ENCODE measurements at regions not wholly inside any gene's neighbourhood (a gene's known extent, or its start where the extent isn't known, plus 50 kb on each side); places are given as distances from the start of the nearest gene placed in this dataset.

GRCh38 chr17:13967416-13967815 is 101.9 kb upstream of the COX10 start:
- TF ChIP-seq CTCF (IDR thresholded peaks at IDR 0.05; ENCODE audit: low read depth, low read length) (no peak), EZH2phosphoT487 (IDR thresholded peaks at IDR 0.05; ENCODE audit: low read depth) (no peak)
- no peaks in the 10 kb centered on the region for H3K36me3 ChIP-seq (replicated peaks; ENCODE audit: low read depth, low read length)
- H2AFZ ChIP-seq (ENCODE audit: low read depth, low read length) = no peak overlapping the region
- no peaks in the 10 kb centered on the region for H3K27me3 ChIP-seq (ENCODE audit: low read depth, low read length)
- H3K4me1 ChIP-seq (ENCODE audit: low read length) = no peaks in the 10 kb centered on the region
- H3K9ac ChIP-seq (ENCODE audit: low read length) = no peak overlapping the region
- no peaks in the 10 kb centered on the region for H3K79me2 ChIP-seq (ENCODE audit: low read length)
- H3K9me3 ChIP-seq (ENCODE audit: insufficient read depth, low read length) = no peaks in the 10 kb centered on the region
- H4K20me1 ChIP-seq (ENCODE audit: insufficient read depth, low read length) = no peaks in the 10 kb centered on the region
- H3K4me2 ChIP-seq (ENCODE audit: low read length) = no peak overlapping the region
- H3K4me3 ChIP-seq (ENCODE audit: low read length) = no peak overlapping the region
- no peak overlapping the region for H3K27ac ChIP-seq (ENCODE audit: low read length)

- Histone ChIP-seq H3K9ac (ENCODE audit: low read length) (no peak overlapping the region), H3K36me3 (replicated peaks; ENCODE audit: low read depth, low read length) (no peaks in the 10 kb centered on the region), H4K20me1 (ENCODE audit: insufficient read depth, low read length) (no peaks in the 10 kb centered on the region), H2AFZ (ENCODE audit: low read depth, low read length) (no peak overlapping the region), H3K27ac (ENCODE audit: low read length) (no peak overlapping the region), H3K4me3 (ENCODE audit: low read length) (no peak overlapping the region), H3K4me1 (ENCODE audit: low read length) (no peaks in the 10 kb centered on the region), H3K79me2 (ENCODE audit: low read length) (no peaks in the 10 kb centered on the region), H3K4me2 (ENCODE audit: low read length) (no peak overlapping the region), H3K27me3 (ENCODE audit: low read depth, low read length) (no peaks in the 10 kb centered on the region), H3K9me3 (ENCODE audit: insufficient read depth, low read length) (no peaks in the 10 kb centered on the region)
- no peak for TF ChIP-seq EZH2phosphoT487 (IDR thresholded peaks at IDR 0.05; ENCODE audit: low read depth)
- TF ChIP-seq CTCF (IDR thresholded peaks at IDR 0.05; ENCODE audit: low read depth, low read length) = no peak
Measured at GRCh38 chr17:13970531-13970930, 98.8 kb upstream of the COX10 start.

- Histone ChIP-seq H2AFZ (ENCODE audit: low read depth, low read length) (no peak overlapping the region), H3K27ac (ENCODE audit: low read length) (no peak overlapping the region), H3K4me2 (ENCODE audit: low read length) (no peak overlapping the region), H3K4me3 (ENCODE audit: low read length) (no peak overlapping the region), H3K27me3 (ENCODE audit: low read depth, low read length) (no peaks in the 10 kb centered on the region), H3K9me3 (ENCODE audit: insufficient read depth, low read length) (no peaks in the 10 kb centered on the region), H3K79me2 (ENCODE audit: low read length) (no peaks in the 10 kb centered on the region), H3K4me1 (ENCODE audit: low read length) (no peaks in the 10 kb centered on the region), H4K20me1 (ENCODE audit: insufficient read depth, low read length) (no peaks in the 10 kb centered on the region), H3K36me3 (replicated peaks; ENCODE audit: low read depth, low read length) (no peaks in the 10 kb centered on the region), H3K9ac (ENCODE audit: low read length) (no peak overlapping the region)
- TF ChIP-seq EZH2phosphoT487 (IDR thresholded peaks at IDR 0.05; ENCODE audit: low read depth) (no peak), CTCF (IDR thresholded peaks at IDR 0.05; ENCODE audit: low read depth, low read length) (no peak)
Measured at GRCh38 chr17:13973960-13974651, 95.2 kb upstream of the COX10 start.

GRCh38 chr17:13977837-13978236 is 91.5 kb upstream of the COX10 start:
- Histone ChIP-seq H4K20me1 (ENCODE audit: insufficient read depth, low read length) (no peaks in the 10 kb centered on the region), H3K4me2 (ENCODE audit: low read length) (no peak overlapping the region), H3K4me3 (ENCODE audit: low read length) (no peak overlapping the region), H3K4me1 (ENCODE audit: low read length) (no peaks in the 10 kb centered on the region), H3K9ac (ENCODE audit: low read length) (no peak overlapping the region), H3K79me2 (ENCODE audit: low read length) (no peaks in the 10 kb centered on the region), H3K27me3 (ENCODE audit: low read depth, low read length) (no peaks in the 10 kb centered on the region), H3K27ac (ENCODE audit: low read length) (no peak overlapping the region), H3K36me3 (replicated peaks; ENCODE audit: low read depth, low read length) (no peaks in the 10 kb centered on the region), H2AFZ (ENCODE audit: low read depth, low read length) (no peak overlapping the region), H3K9me3 (ENCODE audit: insufficient read depth, low read length) (no peaks in the 10 kb centered on the region)
- TF ChIP-seq CTCF (IDR thresholded peaks at IDR 0.05; ENCODE audit: low read depth, low read length) (no peak), EZH2phosphoT487 (IDR thresholded peaks at IDR 0.05; ENCODE audit: low read depth) (no peak)

Measured in OCI-LY3 (cell line).